ENCODE measurements at regions not wholly inside any gene's neighbourhood (a gene's known extent, or its start where the extent isn't known, plus 50 kb on each side); places are given as distances from the start of the nearest gene placed in this dataset.

- Histone ChIP-seq H3K4me1 (ENCODE audit: insufficient read depth, low read length) (no peaks in the 10 kb centered on the region), H3K27ac (ENCODE audit: insufficient read length, low read depth, low read length) (no peak overlapping the region), H3K23me2 (ENCODE audit: insufficient read length, low read depth, low read length, poor library complexity, severe bottlenecking) (no peaks in the 10 kb centered on the region), H3K79me2 (ENCODE audit: insufficient read depth, low read length) (no peaks in the 10 kb centered on the region), H2BK120ac (ENCODE audit: low read depth, low read length, poor library complexity, severe bottlenecking) (no peak overlapping the region), H2BK15ac (ENCODE audit: low read depth, low read length) (no peak overlapping the region), H2BK5ac (ENCODE audit: insufficient read length, low read length) (no peak overlapping the region), H2BK12ac (ENCODE audit: insufficient read length, low read depth, low read length) (no peak overlapping the region), H3K27me3 (ENCODE audit: insufficient read depth, low read length) (no peaks in the 10 kb centered on the region), H3K18ac (ENCODE audit: insufficient read length, low read depth, low read length) (no peak overlapping the region), H2AK5ac (ENCODE audit: insufficient read length, low read length) (no peak overlapping the region), H3T11ph (ENCODE audit: low read length) (no peak overlapping the region), H4K5ac (ENCODE audit: insufficient read length, low read depth, low read length) (no peak overlapping the region), H3K4ac (ENCODE audit: low read depth, low read length) (no peak overlapping the region), H2AFZ (ENCODE audit: low read length) (no peak overlapping the region), H2BK20ac (ENCODE audit: low read depth, low read length, poor library complexity, severe bottlenecking) (no peak overlapping the region), H3K9me3 (ENCODE audit: control insufficient read depth, low read depth, low read length) (no peaks in the 10 kb centered on the region), H3K9ac (ENCODE audit: extremely low read depth, insufficient read length, low read length) (no peak overlapping the region), H3K79me1 (ENCODE audit: insufficient read depth, low read depth, low read length, poor library complexity, severe bottlenecking) (no peaks in the 10 kb centered on the region), H4K20me1 (ENCODE audit: control insufficient read depth, insufficient read depth, insufficient read length) (no peaks in the 10 kb centered on the region), H3K14ac (ENCODE audit: insufficient read depth, low read length) (no peak overlapping the region), H4K91ac (ENCODE audit: insufficient read length, low read depth, low read length) (no peak overlapping the region), H4K8ac (replicated peaks; ENCODE audit: insufficient read length, low read depth, low read length) (no peak overlapping the region), H3K23ac (ENCODE audit: insufficient read length, low read depth, low read length) (no peak overlapping the region), H3K4me2 (ENCODE audit: insufficient read depth, insufficient read length, low read length) (no peak overlapping the region), H3K56ac (ENCODE audit: insufficient read length, low read depth, low read length) (no peak overlapping the region)
- no CpG with 5 or more reads among the region's 7 CpGs for WGBS (ENCODE audit: extremely low coverage, insufficient read length, low lambda C conversion rate)
- H3K4me1 Mint-ChIP-seq = peaks cover 6 to 8% of the 10 kb centered on the region in 2 experiments; a peak in 1 of 4 replicates
- H3K4me3 Mint-ChIP-seq = no peak overlapping the region
- DNase-seq = no peak
- no peak overlapping the region for H3K27ac Mint-ChIP-seq
- H3K27me3 Mint-ChIP-seq (ENCODE audit: low read depth) = peaks cover 4% of the 10 kb centered on the region; the same call in 1 of the 2 replicates
- H3K9me3 Mint-ChIP-seq = peaks cover 2 to 4% of the 10 kb centered on the region in 2 experiments; a peak in 1 of 5 replicates
- no peaks in the 10 kb centered on the region for H3K36me3 Mint-ChIP-seq (ENCODE audit: insufficient read depth in 1 of 3, low read depth in 3 of 3)
- no peak for TF ChIP-seq CTCF (conservative IDR thresholded peaks at IDR 0.05)
These were observed 132.7 kb upstream of the ONECUT1 start for GRCh38 chr15:52922871-52923270.
